Sigmoid colon (tissue), 4 donors: ENCODE measurements at regions not wholly inside any gene's neighbourhood (a gene's known extent, or its start where the extent isn't known, plus 50 kb on each side); places are given as distances from the start of the nearest gene placed in this dataset.

Experiments
- CTCF ChIP-seq, 4 experiments: fragments of 450-650 bp in 3 of 4; fragments of 200-600 bp in 1 of 4; IDR thresholded peaks; one replicate each; pipeline ENCODE4 v1.5.1; 2016 to 2019; ENCODE audit warnings: antibody characterized with exemption in 4 of 4, mild to moderate bottlenecking in 3 of 4, moderate library complexity in 2 of 4
- EP300 ChIP-seq, 4 donors: sonication (generic); formaldehyde crosslinking; IDR thresholded peaks; one replicate each; pipeline ENCODE4 v1.6.1; 2017; ENCODE audit warnings: antibody characterized with exemption in 4 of 4
- POLR2A ChIP-seq, 2 donors: fragments of 450-650 bp; IDR thresholded peaks; one replicate each; pipeline ENCODE4 v1.6.1; 2016; ENCODE audit warnings: antibody characterized with exemption in 2 of 2, mild to moderate bottlenecking in 2 of 2, moderate library complexity in 2 of 2
- POLR2AphosphoS5 ChIP-seq, 4 donors: sonication (generic); formaldehyde crosslinking; IDR thresholded peaks; one replicate each; pipeline ENCODE4 v1.6.1; 2017; ENCODE audit warnings: antibody characterized with exemption in 4 of 4

GRCh38 chr17:31674305-31674704 is 184.7 kb downstream of the COPRS start:
- no peak for TF ChIP-seq CTCF (IDR thresholded peaks at IDR 0.05)
- TF ChIP-seq POLR2AphosphoS5 (IDR thresholded peaks at IDR 0.05) = no peak
- TF ChIP-seq EP300 (IDR thresholded peaks at IDR 0.05) = no peak
- no peak for TF ChIP-seq POLR2A (IDR thresholded peaks at IDR 0.05)
